GM12891 (cell line): ENCODE measurements at regions not wholly inside any gene's neighbourhood (a gene's known extent, or its start where the extent isn't known, plus 50 kb on each side); places are given as distances from the start of the nearest gene placed in this dataset.

Source experiments
- POLR2A ChIP-seq: IDR thresholded peaks from 2 replicates; pipeline ENCODE4 v1.6.1; 2011; ENCODE audit warnings: low read depth, low read length, control low read depth
- POLR2AphosphoS5 ChIP-seq: IDR thresholded peaks from 2 replicates; pipeline ENCODE4 v1.6.1; 2011; ENCODE audit warnings: low read depth, low read length, control low read depth
- TAF1 ChIP-seq: IDR thresholded peaks from 2 replicates; pipeline ENCODE4 v1.6.1; 2011; ENCODE audit warnings: low read depth, low read length, control low read depth

DNA sequence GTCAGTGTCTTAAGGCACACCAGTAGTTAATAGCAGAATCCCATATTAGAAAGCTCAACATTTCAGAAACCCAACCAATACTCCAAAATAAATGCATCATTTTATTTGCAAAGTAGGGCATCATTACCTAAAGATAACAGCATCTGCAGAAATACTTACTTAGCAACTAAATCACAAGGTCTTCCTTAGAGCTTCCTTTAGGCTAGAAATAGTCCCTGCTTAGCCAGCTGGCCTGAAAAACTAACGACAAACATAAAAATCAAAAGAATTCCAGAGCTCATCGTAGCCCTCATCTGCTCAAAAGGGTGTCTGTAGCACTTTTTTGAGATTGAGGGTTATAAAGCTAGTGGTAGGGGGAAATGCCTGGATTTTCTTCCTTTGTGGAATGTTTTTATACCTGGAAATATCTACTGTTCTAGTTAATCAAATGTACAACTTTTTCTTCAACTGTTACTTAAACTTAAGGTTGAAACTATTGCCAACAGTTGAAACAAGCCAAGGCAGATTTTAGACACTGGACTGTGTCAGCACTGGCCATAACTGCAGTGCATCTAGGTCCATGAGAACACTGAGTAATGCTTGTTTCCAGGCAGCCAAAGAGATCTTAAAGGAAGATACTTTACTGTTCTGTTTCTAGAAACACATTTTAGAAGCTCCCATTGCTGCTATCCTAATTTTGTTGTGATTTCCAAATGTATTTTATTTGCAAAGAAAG, 129.4 kb upstream of the RASA1 start:
- no peak for TF ChIP-seq POLR2AphosphoS5
- TF ChIP-seq POLR2A, result no peak
- TF ChIP-seq TAF1, result no peak
